HT1080 (cell line): ENCODE measurements at regions not wholly inside any gene's neighbourhood (a gene's known extent, or its start where the extent isn't known, plus 50 kb on each side); places are given as distances from the start of the nearest gene placed in this dataset.

Source experiments
- DNase-seq: peaks from one replicate; pipeline ENCODE4 v3.0.0-alpha.2; 2015; ENCODE audit warnings: low read depth

DNA sequence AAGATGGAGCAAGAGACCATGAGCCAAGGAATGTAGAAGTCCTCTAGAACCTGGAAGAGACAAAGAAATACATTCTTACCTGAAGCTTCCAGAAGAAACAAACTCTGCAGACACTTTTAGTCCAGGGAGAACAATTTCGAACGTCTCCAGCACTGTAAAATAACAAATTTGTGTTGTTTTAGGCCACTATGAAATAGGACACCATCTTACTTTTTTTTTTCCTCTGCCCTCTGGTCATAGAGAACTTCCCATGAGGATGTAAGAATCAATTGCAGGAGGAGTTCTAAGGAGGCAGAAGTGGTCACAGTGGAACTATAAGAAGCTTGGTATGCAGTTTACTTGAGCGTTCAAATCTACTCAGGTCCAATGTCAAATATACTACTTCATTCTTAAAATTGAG, 1295.9 kb downstream of the ZPLD1 start:
- no peak for DNase-seq

DNA sequence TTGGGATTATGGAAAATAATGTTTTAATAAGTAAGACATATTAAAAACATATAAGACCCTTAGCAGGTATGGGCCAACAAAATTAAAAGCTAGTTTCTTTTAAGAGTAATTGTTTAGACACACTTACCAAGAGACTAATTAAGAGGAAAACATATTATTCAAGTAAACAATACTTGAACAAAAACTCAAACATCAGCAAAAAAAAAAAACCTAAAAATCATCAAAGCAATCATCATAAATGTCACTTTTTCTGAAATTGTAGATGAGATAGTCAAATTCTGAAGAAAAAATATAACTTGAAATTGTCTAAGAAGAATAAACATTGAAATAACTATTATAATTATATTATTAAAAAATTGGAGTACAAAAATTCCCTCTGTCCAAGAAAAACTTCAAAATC, 1318.2 kb downstream of the ZPLD1 start:
- no peak for DNase-seq

GRCh38 chr3:103767635-103768034, 1332.8 kb downstream of the ZPLD1 start:
- DNase-seq, result no peak

- no peak for DNase-seq
Measured at GRCh38 chr3:103785017-103785416, 1350.2 kb downstream of the ZPLD1 start.

- DNase-seq, result no peak
Measured at GRCh38 chr3:103785537-103785936, 1350.7 kb downstream of the ZPLD1 start.

DNA sequence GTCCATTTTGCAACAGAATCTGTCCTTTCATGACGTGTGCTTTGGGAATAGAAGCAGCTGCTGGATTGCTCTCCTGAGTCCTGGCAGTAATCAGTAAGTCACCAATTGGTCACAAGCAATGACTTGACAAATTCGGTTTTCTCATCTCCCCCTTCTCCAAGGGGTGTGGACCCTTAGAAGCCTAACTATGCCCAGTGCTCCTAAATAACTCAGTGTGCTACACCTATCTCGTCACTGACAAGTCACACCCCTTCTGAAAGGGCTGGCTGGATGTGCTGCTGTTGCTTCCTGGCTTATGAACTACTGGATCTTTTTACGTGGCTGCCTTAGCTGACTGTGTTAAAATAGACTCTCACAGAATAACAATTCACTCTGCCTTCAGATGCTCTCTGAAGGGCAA, 1351.5 kb downstream of the ZPLD1 start:
- DNase-seq, result no peak

DNA sequence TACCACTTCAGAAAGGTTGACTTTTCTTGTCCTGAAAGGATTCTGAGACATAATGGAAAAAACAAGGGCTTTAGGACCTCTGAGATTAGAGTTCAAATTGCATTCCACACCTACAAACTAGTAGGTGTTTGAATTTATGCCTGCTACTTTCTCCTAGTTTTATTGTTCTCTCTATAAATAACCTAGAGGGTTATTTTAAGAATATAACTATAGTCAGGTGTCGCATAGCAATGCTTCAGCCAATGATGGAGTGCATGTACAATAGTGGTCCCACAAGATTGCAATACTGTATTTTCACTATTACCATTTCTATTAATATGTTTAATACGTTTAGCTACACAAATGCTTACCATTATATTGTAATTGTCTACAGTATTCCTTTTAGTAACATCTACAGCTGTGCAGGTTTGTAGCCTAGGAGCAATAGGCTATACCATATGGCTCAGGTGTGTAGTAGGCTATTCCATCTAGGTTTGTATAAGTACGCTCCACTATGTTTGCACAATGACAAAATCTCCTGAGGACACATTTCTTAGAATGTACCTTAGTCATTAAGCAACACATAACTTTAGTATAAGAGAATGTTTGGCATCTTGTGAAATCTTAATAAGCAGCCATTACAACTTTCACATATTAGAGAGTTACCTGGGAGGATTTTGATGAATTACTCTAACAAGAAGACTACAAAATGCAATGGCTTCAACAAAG, 1352.5 kb downstream of the ZPLD1 start:
- no peak for DNase-seq

GRCh38 chr3:103787879-103788278, 1353.1 kb downstream of the ZPLD1 start:
- DNase-seq, result no peak

DNA sequence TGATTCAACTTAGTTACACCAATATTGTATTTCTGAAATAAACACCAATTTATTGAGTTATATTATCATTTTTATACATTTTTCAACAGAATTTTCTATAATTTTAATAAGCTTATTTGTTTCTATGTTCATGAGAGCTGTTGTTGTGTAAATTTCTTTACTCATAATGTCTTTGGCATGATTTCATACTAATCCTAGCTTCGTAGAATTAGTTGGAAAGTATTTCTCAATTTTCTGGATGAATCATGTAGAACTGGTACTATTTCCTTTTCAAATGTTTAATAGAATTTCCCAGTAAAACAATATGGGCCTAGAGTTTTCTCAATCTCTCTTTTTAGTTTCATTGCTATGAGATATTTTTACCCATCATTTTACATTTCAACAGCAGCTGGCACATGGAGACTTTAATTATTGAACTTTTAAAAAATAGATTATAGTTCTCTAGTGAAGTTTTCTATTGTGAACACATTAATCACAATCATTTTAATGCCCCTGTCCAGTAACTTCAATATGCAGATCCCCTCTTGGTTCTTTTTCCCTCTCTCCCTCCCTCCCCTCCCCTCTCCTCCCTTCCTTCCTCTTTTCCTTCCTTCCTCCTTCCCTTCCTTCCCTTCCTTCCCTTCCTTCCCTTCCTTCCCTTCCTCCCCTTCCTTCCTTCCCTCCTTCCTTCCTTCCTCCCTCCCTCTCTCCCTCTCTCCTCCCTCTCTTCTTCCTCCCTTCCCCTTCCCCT, 1357.1 kb downstream of the ZPLD1 start:
- DNase-seq, result no peak

DNA sequence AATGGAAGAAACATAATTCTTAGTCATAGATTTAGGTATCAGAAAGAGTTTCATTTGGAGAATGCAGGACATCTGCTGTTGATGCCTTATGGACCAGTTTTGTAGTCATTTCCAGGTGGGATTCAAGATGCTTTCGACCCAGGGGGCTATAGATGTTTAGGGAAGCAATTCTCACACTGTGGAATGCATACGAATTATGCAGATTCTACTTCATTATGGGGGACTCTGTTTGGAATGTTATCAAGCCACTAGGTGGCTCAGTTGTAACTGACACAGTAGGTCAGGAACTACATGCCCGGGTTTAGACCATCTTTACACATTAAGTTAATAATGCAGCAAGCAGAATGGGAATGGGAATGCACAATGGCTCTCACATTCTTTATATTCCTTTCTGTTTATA, 1359.8 kb downstream of the ZPLD1 start:
- no peak for DNase-seq

- DNase-seq, result no peak
Measured at GRCh38 chr3:103796068-103796467, 1361.3 kb downstream of the ZPLD1 start.

DNA sequence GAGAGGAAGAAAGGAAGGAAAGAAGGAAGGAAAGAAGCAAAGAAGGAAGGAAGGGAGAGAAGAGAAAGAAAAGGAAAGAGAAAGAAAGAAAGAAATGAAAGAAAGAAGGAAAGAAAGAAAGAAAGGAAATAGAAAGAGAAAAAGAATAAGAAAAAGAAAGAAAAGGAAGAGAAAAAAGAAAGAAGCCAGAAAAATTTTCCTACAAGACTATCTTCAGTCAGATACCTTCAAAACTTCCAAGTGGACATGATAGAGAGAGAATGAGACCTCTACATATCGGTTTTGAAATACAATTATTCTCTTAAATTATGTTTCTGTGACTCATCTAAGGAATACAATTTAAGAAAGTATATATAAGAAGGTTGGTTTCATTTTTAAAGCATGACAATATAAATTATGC, 1369.0 kb downstream of the ZPLD1 start:
- DNase-seq, result no peak

DNA sequence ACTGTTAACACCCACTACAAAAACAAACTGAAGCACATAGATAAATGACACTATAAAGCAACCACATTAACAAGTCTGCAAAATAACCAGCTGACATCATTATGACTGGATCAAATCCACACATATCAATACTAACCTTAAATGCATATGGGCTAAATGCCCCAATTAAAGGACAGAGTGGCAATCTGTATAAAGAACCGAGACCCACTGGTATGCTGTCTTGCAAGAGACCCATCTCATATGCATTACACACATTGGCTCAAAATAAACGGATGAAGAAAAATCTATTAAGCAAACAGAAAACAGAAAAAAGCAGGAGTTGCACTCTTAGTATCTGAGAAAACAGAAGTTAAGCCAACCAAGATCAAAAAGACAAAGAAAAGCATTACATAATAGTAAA, 1375.4 kb downstream of the ZPLD1 start:
- DNase-seq, result no peak

DNA sequence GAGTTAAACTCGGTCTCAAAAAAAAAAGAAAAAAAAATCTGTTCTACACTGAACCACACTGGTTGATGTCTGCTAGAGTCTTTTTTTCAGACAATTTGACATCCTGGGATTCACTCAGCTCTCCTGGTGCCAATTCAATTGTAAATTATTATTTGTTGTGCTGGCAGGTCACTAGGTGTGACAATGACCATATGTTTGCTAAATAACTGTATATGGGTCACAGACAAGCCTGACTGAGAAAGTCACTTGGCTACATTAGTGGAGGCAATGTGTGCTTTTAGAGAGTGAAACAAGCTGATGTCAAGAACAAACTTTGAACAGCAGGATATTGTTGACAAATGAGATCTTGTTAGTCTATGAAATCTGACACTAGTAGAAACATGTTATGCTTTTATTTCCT, 1379.1 kb downstream of the ZPLD1 start:
- DNase-seq, result no peak

GRCh38 chr3:103818398-103818797, 1383.6 kb downstream of the ZPLD1 start:
- DNase-seq, result no peak

DNA sequence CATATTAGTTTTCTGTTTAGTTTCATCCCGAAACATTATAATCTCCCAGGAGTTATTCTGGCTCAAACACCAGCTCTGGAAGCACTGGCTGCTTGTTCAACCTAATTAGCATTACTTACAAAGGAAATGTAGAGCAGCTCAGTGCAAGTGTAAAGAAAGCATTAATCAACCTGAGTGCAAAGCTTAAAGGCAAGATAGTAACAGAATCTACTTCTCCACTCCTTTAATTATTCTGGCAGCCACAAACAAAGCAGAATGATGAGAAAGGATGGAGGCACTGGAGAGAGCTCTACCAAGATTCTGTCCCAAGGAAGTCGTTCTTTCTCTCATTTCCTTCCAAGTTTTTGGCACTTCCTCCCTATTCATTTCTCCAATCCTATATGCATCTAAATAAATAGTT, 1384.0 kb downstream of the ZPLD1 start:
- no peak for DNase-seq

DNA sequence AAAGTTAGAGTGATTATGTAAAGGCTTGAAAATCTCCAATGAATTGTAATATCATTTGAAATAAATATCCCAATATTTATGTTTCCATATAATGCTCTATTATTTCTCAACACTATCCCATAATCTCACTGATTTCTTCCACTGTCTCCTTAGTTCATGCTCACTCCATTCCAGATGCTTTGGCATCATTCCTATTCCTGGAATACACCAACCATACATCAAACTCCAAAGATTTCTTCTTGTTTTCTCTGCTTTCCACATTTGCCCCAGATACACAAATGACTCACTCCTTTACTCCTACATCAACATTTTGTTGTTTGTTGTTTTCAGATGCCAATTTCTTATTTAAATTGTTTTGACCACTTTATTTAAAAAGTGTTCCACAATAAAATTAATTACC, 1390.8 kb downstream of the ZPLD1 start:
- DNase-seq, result no peak

DNA sequence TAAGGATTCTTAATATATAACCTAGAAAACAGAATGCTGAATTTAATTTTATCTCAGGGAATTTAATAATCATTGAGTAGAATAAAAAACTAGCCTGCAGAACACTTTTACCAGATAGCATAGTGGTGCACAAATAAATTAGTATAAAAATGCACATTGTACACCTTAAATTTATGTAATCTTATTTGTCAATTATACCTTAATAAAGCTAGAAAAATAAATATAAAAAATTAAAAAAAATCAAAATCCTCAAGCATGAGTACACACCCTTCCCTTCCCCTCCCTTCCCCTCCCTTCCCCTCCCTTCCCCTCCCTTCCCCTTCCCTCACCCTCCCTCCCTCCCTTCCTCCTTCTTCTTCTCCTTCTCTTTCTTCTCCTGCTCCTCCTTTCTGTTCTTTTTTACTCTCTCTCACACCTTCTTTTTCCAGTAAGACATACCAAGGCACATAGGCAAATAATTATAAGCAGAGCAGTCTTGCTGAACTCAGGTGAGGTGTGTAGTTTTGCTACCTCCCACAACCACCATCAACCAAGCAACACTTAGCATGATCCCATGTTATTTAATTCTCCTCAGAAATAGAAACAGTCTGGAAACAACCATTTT, 1395.0 kb downstream of the ZPLD1 start:
- no peak for DNase-seq

DNA sequence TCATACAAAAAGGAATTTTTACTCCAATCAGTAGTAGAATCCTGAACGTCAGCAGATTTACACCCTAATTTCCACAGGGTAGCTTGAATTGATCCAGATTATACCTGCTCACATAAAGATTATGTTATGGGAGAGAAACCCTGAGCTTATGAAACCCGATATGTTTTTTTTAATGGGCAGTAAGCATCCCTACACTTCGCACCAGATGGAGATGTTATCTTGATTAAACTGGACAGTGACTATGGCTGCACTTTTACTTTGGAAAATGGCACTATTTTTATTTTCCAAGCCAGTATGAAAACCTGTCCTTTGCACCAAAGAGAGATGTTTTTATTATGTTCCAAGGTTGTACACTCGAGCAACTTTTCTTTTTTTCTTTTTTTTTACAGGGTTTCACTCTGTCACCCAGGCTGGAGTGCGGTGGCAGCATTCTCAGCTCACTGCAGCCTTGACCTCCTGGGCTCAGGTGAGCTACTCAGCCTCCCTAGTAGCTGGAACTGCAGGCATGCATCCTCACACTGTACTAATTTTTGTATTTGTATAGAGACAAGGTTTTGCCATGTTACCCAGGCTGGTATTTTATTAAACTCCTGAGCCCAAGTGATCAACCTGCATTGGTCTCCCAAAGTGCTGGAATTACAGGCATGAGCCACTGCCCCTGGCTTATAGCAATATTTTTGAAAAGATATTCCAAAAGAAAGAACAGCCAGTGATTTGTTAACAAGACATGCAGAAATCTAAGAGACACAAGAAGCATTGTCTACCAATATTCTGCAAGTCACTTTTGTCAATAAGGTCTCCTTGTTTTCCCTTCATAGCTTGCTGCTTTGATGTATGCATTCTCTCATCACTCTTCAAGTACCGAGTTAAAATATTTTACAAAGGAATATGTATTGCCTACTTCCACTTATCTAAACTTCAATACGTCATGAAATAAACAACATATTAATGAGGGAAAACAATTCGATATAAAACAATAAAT, 1412.6 kb downstream of the ZPLD1 start:
- no peak for DNase-seq

- no peak for DNase-seq
Measured at GRCh38 chr3:103851793-103852192, 1417.0 kb downstream of the ZPLD1 start.

- DNase-seq, result no peak
Measured at GRCh38 chr3:103862415-103862814, 1427.6 kb downstream of the ZPLD1 start.

GRCh38 chr3:103863381-103863780, 1428.6 kb downstream of the ZPLD1 start:
- DNase-seq, result no peak
